Right lobe of liver (tissue), 4 donors: ENCODE measurements at regions not wholly inside any gene's neighbourhood (a gene's known extent, or its start where the extent isn't known, plus 50 kb on each side); places are given as distances from the start of the nearest gene placed in this dataset.

Experiments used
- POLR2A ChIP-seq: fragments of 450-650 bp; IDR thresholded peaks from one replicate; pipeline ENCODE4 v1.6.1; 2017; ENCODE audit warnings: antibody characterized with exemption, mild to moderate bottlenecking
- TF ChIP-seq, protein P1 (sequence below), 4 donors: fragments of 200-600 bp in 3 of 4; fragments of 450-650 bp in 1 of 4; IDR thresholded peaks; one replicate each; pipeline versions ENCODE4 v1.5.1 to v1.8.0; 2016 to 2022; ENCODE audit warnings: antibody characterized with exemption in 4 of 4, mild to moderate bottlenecking in 2 of 4
- donor health status: DM: no; HTN: no; CAD: no.
- donor health status: DM: no; HTN: no; CAD: no.
- donor health status: DM: no; HTN: yes; CAD: no.

DNA sequence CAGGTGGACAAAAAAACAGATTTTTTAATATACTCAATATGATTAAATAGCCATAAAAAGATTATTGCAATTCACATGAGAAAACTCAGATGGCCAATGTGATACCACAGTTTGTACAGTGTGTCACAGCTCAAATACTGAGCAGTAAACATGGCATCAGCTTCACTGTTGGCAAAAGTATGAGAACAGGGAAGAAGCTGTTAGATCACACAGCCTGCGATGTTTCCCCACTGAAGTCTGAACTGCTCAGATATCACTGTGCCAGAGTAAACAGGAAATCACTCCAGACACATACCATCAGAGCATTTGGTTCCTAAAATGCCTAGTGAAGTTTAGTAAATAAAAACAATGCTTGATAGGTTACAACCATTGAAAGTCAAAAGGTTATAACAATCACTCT is 347.8 kb downstream of the ETV1 start:
- TF ChIP-seq, protein P1, sequence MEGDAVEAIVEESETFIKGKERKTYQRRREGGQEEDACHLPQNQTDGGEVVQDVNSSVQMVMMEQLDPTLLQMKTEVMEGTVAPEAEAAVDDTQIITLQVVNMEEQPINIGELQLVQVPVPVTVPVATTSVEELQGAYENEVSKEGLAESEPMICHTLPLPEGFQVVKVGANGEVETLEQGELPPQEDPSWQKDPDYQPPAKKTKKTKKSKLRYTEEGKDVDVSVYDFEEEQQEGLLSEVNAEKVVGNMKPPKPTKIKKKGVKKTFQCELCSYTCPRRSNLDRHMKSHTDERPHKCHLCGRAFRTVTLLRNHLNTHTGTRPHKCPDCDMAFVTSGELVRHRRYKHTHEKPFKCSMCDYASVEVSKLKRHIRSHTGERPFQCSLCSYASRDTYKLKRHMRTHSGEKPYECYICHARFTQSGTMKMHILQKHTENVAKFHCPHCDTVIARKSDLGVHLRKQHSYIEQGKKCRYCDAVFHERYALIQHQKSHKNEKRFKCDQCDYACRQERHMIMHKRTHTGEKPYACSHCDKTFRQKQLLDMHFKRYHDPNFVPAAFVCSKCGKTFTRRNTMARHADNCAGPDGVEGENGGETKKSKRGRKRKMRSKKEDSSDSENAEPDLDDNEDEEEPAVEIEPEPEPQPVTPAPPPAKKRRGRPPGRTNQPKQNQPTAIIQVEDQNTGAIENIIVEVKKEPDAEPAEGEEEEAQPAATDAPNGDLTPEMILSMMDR (IDR thresholded peaks at IDR 0.05), result no peak
- no peak for TF ChIP-seq POLR2A
